NCI-H2196 treated with DMSO at 0.1 percent for 48 hours (cell line): ENCODE measurements at regions not wholly inside any gene's neighbourhood (a gene's known extent, or its start where the extent isn't known, plus 50 kb on each side); places are given as distances from the start of the nearest gene placed in this dataset.

Source experiments
- DNase-seq: peaks from one replicate; lab custom pipeline; 2025; ENCODE audit not compliant: unreplicated experiment; lab: John Stamatoyannopoulos, UW

DNA sequence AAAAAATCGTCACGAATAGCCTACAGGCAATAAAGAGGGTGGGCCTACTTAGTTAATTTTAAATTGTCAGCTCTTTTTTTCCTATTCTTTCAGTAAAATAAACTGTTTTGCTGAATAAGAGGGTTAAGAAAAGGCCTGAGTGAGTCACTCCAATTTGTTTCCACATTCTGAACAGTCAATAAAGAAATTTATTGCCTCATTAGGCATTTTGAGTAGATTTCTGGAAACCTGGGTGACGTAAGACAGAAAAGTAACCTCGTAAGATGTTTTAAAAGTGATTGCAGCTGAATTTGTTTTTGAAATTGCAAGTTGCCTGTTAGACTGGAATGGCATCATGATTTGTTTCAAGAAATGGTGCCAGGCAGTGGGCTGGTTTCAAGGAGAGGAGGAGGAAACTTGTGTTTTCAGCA is 439.3 kb downstream of the USP25 start:
- no peak for DNase-seq

DNA sequence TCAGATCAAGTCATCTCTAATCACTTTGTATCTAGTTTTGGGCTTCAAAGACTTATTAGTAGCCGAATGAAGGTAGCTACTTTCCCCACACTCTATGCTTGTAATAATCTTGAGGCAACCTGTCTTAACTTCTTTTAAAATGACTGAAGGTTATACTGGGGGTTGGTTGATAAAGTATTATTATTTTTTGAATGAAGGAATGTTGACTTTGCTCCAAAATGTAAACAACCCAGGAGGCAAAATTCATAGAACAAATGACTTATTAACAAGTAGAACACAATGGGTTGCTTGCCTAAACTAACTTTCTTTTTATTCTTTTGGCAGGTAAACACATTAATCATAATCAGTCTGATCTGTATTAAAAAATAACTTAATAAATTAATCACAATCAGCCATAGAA is 440.0 kb downstream of the USP25 start:
- no peak for DNase-seq

DNA sequence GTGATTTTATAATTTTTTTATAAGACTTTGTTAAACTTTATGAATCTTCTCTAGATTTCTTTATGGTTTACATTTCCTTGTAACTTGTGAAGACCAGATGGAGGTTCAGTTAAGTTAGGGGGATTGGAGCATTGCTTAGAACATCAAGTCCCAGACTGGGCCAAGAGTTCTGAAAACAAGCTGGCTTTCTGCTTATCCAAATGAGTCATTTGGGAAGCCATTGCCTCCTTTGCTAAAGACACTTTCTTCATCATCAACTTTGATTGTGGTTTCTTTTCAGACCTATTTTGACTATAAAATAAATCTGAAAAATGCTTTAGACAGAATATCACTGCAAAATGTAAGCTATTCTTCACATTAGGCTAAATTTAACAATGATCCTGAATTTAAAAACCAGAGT is 446.8 kb downstream of the USP25 start:
- no peak for DNase-seq

DNA sequence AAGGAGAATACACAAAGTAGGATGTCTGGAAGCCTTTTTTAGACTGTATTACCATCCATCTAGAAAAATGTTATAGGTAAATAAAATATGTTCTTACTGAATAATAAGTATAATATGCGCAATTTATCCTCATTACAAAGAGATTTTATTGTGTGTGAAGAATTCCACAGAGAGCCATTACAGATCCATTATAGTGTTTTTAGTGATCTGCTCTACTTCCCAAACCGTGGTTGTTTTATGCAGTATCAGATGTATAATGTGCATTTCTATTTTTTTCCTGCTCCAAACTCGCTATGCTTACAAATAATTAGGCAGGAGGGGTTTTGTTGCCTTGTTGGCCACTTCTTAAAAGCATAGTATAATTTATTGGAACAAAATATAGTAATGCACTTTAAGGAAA is 447.8 kb downstream of the USP25 start:
- no peak for DNase-seq

DNA sequence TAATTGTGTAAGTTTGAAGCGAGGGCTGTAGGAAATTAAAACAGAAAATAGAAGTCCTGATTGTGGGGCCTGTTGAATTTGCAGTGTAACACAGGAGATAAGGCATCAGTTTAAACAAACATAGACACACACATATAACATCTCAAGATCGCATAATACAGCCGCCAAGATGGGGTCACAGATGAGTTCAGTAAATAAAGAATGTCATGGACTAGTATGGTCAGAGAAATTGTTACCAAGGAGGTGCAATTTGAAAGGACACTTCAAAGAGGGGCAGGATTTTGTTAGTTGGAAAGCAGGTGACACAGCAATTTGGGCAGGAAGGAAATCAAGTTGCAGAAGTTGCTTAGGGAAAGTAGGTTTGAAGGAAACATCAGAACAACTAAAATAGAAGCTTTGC is 450.0 kb downstream of the USP25 start:
- DNase-seq = no peak

DNA sequence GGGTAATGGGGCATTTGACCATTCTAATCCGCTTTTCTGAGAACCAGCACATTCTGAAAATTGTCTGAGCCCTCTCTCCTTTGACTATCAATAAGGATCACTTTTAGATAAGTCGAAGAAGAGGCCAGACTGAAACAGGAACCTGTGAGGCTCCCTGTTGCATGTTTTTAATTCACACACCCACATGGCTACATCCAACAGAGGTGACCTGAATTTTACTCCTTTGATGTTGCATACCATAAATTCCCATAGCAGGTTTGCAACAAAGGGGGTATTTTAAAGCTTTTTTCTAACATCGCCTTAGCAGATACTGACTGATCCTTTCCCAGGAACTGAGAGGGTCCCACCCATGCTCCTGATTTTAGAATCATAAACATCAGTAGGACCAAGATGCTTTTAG is 450.8 kb downstream of the USP25 start:
- DNase-seq = no peak

DNA sequence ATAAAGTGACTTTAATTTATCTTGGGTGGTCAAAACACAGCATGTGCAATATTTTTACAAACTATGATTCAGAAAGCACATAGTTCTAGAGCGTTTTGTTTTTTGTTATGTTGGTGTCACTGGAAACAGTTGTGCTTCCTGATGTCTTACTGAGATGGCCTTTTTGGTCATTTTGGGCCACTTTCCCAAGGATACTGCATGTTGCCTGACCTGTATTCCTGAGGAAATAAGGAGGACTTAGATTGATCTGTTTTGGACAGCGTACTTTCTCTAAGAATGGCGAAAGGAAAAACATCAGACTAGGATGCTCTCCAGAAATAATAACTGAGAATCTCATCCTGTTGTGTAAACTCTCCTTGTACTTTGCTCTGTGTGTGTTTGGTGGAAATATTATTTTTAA is 451.2 kb downstream of the USP25 start:
- no peak for DNase-seq

DNA sequence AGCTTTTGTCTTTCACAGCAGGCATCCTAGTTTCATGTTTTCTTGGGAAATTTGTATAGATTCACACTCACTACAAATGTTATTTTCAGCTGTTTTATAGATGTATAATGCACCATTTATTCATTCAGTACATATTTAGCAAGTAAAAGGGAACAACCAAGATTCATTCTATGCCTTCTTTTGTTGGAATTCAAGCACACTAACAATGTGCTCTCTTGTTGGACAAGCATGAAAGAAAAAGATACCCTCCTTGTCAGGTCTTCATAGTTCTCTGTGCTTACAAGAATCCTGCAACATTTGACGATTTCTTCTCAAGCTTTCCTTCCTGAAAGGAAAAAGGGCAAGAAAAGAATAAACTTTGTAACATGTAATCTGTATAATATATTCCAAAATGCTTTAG is 456.0 kb downstream of the USP25 start:
- DNase-seq = no peak

DNA sequence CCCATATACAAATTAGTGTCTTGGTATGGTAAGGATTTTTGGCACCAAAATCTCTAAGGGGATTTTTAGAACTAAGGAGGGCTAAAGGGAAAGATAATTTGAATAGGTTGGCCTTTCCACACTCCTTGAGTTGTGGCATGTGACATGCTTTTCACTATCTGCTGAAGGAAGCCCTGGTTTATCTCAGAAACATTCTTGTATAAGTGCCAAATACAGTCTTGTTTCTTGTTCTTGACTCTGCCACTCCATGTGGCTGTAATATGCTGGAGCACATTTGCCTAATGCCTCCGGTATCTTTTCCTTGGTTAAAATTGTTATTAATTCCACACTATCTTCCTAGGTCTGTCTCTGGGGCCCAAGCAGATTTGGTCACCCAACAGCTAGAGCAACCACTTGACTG is 457.0 kb downstream of the USP25 start:
- no peak for DNase-seq

DNA sequence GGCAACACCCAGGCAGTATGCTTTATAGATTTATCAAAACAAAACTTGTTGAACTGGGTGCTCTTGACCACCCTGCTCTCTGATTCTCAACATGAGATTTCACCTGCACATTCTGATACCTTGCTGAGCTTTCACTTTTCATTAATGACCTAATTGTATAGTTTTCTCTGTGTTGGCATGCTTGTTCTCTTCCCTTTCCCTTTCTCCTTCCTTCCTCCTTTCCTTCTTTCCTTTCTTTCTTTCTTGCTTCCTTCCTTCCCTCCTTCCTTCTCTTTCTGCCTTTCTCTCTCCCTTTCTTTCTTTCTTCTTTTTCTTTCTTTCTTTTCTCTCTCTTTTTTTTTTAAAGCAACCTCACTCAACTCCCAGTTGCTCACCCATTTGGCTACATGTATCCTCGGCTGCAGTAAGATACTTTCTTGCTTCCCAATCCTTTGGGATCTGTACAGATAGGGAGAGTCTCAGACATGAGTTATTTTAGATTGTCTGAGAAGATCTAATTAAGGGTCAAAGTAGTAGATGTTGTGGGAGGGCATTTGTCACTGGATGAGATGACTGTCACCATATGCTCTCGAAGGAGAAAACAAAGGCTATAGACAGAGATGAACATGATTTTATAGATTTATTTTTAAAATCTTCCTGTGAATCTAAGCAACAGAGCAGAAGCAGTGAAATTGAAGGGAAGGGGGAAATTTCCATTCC is 458.0 kb downstream of the USP25 start:
- DNase-seq = no peak

DNA sequence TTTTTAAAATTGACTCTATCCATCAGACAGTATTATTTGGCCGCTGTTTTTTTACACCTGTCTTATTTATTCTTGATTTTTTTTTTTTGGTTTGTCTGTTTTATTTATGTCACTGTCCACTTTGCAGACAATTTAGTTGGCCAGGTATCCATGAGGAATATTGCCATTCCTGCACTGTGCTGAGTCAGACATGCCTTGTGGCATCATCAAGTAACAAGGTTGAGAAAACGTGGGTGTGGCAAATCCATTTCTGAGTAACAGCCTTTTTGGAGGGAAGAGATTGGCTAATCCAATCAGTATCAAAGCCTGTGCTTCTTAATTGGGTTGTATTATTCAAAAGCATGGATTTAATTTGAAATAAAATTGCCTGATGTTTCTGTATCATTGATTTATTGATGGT is 463.1 kb downstream of the USP25 start:
- DNase-seq = no peak

DNA sequence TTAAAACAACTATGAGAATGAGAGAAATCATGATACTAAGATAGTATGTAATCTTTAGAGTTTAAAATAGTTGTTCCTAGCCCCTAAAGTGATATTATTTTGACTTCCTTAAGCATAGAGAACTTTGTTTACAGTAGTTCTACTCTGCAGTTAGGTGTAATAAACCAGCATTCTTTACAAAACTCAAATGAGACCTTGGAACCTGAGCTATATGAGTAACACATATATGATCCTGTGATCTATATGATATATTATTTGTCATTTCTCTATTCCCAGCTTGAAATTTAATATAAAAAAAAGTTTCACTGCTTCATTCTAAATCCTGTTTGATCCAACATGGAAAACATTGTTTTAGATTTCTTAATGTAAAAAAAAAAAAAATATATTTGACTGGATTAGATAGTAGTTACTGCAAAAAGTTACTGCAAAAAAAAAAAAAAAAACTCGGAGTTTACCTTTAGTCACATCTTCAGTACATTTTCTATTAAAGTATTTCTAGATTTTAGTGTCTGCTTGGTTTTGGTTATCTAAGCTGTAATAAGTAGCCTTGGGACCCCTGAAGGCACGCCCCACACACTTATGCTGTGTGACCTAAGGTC is 463.8 kb downstream of the USP25 start:
- DNase-seq = no peak

DNA sequence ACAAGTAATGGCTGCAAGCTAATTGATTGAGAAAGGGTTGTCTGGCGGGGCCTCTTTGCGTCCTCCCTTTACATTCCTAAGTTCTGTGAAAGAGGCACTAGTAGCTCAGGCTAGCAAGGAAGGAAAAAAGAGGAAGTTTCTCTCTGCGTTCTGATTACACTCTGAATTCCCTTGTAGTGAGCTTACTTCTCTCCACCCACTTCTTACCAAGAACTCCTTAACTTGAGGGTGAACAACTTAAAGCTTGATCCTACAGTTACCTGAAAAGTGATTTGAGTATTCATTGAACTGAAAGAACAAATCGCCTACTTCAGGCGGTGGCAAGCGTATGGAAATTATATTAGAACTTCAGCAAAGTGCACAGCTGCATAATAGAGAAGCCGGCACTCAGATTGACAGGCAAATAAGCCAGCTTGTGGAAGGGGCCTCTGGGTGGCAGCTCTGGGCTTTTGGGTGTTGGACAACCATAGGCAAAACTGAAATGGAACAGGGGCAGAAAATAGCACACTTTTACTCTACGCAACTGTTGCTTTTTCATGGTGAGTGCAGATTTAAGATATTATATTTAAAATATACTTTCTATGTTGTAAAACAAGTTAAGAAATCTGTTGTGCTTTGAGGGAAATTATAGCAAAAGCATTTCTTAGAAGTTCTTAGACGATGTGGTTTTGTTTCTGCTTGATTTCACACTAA is 464.5 kb downstream of the USP25 start:
- no peak for DNase-seq

DNA sequence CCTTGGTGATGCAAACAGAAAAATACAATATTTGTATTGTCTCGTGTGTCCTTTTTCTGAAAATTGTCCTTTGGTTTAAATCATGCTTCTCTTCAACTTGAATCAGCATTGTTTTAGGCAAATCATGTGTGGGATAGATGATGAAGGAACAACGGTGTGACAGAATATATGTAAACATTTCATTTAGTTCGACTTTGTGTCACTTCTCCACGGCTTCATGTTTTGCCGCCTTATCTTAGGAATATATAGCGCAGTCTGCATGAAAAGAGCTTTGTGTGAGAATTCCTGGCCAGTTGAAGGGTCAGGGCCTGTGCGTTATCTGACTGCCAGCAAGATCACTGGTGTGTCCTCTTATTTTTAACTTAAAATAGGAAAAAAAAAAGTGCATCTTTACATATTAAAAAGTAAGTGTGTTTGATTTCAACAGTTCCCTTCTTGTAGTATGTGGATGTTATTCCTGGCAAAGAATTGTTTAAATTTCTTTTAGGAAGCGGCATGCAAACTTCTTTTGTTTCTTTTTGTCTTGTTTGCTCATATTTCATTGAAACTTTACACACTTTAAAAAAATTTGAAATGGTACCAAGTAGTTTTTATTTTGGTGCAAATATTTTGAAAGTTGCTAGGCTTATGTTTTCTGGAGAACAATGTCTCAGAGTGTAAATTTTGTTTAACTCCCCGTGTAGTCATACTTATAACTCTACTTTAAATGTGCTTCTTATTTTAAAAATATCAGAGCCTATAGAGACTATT is 465.2 kb downstream of the USP25 start:
- DNase-seq = no peak

DNA sequence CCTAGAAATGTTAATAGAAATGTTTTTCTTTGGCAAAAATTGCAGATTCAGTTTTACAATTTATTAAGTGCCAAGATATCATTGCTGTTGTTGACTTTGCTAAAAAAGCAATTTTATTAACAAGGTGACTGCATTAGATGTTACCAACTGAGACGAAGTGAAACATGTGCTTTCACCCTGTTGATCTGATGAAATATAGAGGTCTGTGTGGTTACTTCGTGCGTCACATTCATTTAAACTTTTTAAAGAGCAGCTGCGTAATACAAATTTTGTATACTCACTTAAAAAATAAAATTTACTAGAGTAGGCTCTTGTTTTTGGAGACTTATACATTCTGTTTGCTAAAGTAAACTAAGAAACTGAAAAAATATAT is 465.7 kb downstream of the USP25 start:
- no peak for DNase-seq

DNA sequence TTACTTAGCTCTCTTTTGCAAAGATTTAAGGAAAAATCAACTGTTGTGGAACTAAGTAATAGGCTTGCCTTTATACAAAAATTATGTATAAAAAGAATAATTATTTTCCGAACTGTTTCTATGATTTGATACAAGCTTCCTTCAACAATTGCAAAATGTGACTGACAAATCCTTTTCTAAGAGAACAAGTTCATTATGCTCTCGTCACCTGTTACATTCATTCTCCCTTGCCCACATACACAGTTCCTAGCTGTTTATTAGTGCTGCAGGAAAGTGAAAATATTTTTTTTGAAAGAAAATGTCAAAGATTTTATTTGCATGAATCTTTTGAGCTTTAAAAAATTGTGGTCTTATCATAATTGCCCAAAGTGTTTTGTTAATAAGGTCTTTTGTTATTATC is 466.2 kb downstream of the USP25 start:
- DNase-seq = no peak

DNA sequence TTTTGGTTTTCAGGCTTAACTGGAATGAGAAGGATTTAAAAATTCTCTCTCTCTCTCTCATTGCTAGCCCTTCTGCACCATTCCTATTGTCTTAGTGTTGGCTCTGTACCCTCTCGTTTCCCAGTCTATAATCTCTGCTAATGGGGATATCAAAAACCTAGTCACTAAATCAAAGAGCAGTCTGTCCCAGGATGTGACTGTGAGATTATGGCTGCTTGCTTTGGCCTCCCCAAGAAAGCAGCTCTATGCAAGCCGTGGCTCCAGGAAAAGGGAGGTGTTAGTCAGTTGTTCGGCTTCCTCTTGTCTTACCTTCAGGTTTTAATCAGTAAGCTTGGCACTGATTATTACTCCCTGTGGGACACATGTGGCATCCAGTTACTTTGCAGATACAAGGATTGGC is 468.8 kb downstream of the USP25 start:
- no peak for DNase-seq

DNA sequence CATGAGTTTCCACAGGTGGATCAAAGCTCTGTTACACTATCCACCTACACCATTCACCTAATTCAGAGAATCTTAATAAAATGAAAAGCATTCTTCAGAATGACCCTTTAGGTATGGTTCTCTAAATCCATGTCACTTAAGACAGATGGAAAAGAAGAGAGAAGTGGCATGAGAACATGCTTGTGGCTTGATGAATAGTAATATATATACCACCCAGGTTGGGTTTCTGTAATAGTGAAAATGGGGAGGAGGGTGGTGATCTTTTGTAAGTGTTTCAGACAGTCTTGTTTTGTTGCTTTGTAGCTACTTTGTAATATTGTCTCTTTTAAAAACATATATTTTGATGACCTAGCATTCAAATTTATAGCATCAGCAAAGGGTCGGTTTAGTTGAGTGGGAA is 469.8 kb downstream of the USP25 start:
- DNase-seq = no peak

DNA sequence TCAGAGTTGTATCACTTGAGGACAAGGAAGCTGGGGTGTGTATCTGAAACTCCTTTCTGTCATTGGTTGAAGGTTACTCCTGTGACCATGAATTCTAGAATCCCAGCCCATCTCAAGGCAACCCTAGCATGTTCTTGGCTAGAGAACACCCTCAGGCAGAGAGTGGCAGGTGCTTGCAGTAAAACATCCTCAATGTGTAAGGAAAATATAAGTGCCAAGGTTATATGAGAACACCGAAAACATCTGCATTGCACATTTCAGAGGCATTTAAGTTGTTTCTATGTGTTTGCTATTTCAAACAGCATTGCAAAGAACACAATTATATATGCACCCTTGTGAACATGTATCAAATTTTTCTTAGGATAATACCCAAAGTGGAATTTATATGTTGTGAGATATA is 471.9 kb downstream of the USP25 start:
- no peak for DNase-seq

DNA sequence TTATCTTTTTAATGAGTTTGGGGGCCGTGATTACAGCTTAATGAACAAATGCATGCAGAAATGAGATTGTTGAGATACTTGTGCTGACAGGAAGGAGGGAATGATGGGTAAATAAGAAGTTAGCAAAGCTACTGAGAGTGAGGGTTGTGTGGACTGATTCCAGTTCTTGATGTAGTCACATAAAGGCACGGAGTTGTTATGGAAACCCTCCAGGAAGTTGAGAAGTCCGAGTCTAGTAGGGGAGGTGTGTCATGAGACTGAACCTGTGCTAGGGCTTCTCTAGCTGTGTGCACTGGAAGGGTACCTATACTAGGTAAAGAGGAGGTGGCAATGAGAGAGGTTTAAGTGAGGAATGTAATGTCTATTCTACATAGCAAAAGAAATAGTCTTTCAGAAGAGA is 475.7 kb downstream of the USP25 start:
- no peak for DNase-seq

DNA sequence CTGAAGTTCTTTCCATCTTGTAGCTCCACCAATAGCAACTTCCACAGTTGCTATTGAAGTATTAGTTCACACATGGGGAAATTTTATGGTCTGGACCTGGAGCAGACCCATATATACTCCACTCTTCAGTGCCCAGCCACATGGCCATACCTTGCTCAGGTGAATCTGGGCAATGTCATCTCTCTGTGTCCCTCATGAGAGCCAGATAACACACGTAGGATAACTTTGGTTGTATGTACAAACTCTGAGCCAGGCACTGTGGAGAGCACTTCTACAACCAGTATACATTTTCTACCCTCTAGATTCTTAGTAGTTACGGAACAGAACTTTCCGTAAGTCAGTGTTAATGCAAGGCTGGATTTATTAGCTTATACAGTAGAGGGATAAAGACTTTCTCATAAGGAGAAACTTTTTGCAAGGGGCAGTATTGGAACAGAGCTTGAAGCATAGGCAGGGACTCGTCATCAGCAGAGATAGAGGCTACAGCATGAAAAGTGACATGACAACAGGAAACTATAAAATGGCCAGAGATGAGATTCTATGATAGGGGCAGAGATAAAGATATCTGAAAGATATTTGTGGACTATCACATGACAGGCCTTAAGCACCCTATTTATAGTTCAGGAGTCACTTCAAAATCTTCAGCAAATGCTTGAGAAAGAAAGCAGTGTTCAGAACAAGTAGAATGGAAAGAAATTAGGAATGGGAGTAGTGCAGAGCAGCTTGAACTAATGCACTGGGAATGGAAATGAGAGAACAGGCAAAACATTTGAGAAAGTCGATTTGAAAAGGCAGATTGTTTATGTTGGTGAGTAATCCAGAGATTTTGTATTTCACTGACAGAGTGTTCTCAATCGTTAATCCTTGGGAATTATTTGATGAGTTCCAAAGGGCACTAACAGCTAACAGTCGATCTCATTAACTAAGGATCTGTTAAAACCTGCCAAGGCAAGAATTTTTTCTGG is 481.8 kb downstream of the USP25 start:
- DNase-seq = no peak
